DND-41 (cell line): ENCODE measurements at regions not wholly inside any gene's neighbourhood (a gene's known extent, or its start where the extent isn't known, plus 50 kb on each side); places are given as distances from the start of the nearest gene placed in this dataset.
"Not testable (repeated sequence)": the region's sequence is repeated elsewhere in the genome, so short reads cannot be mapped to it uniquely, and the experiment has no call there.

ENCODE experiments used
- ATAC-seq: fragments of 200-7000 bp; cut with Tn5 transposase; 3 replicates; pipeline ENCODE4 v1.9.1; 2021; ENCODE audit warnings: low read depth; ENCODE audit not compliant: insufficient read depth
- DNase-seq: peaks from one replicate; pipeline ENCODE4 v3.0.0-alpha.2; 2020
- H2AFZ ChIP-seq: 2 replicates; pipeline ENCODE4 v1.6.0; 2012; ENCODE audit warnings: low read depth, low read length
- H3K27ac ChIP-seq: 2 replicates; pipeline ENCODE4 v1.5.1; 2012; ENCODE audit warnings: low read length, inconsistent platforms
- H3K27me3 ChIP-seq: fragments of 200-600 bp; sonication (generic); 2 replicates; pipeline ENCODE4 v1.6.0; 2012; ENCODE audit warnings: low read length, mild to moderate bottlenecking, inconsistent platforms; ENCODE audit not compliant: insufficient read depth, poor library complexity
- H3K36me3 ChIP-seq: 2 replicates; pipeline ENCODE4 v1.5.1; 2012; ENCODE audit warnings: low read length, inconsistent platforms; ENCODE audit not compliant: insufficient read depth
- H3K4me1 ChIP-seq: 2 replicates; pipeline ENCODE4 v1.5.1; 2012; ENCODE audit warnings: mild to moderate bottlenecking, low read length; ENCODE audit not compliant: insufficient read depth
- H3K4me2 ChIP-seq: 2 replicates; pipeline ENCODE4 v1.6.0; 2012; ENCODE audit warnings: mild to moderate bottlenecking, moderate library complexity, low read length, inconsistent platforms; ENCODE audit not compliant: insufficient read depth
- H3K4me3 ChIP-seq, 2 experiments: fragments of 200-600 bp in 1 of 2; shearing (Covaris generic) in 1 of 2; 2 replicates each; pipeline ENCODE4 v1.5.1; 2012 to 2016; ENCODE audit warnings: inconsistent platforms in 2 of 2, low read length in 2 of 2, mild to moderate bottlenecking in 2 of 2, low read depth in 1 of 2, moderate library complexity in 1 of 2
- H3K79me2 ChIP-seq: 2 replicates; pipeline ENCODE4 v1.6.0; 2012; ENCODE audit warnings: low read length, inconsistent platforms; ENCODE audit not compliant: insufficient read depth
- H3K9ac ChIP-seq: 2 replicates; pipeline ENCODE4 v1.6.0; 2012; ENCODE audit warnings: low read depth, mild to moderate bottlenecking, inconsistent platforms, low read length, moderate library complexity
- H3K9me3 ChIP-seq: 2 replicates; pipeline ENCODE4 v1.5.1; 2012; ENCODE audit warnings: low read length, moderate library complexity, mild to moderate bottlenecking, inconsistent platforms; ENCODE audit not compliant: insufficient read depth, severe bottlenecking
- H4K20me1 ChIP-seq: 2 replicates; pipeline ENCODE4 v1.6.0; 2012; ENCODE audit warnings: low read length; ENCODE audit not compliant: insufficient read depth
- EZH2 ChIP-seq: IDR thresholded peaks from 3 replicates; pipeline ENCODE4 v1.6.1; 2012; ENCODE audit warnings: borderline replicate concordance, low read depth, mild to moderate bottlenecking, moderate library complexity, low read length, inconsistent platforms; ENCODE audit not compliant: severe bottlenecking
- TF ChIP-seq, protein P1 (sequence below): IDR thresholded peaks from 2 replicates; pipeline ENCODE4 v1.5.1; 2012; ENCODE audit warnings: borderline replicate concordance, low read length, moderate library complexity, mild to moderate bottlenecking; ENCODE audit not compliant: poor library complexity, severe bottlenecking; ENCODE audit errors: extremely low read depth

DNA sequence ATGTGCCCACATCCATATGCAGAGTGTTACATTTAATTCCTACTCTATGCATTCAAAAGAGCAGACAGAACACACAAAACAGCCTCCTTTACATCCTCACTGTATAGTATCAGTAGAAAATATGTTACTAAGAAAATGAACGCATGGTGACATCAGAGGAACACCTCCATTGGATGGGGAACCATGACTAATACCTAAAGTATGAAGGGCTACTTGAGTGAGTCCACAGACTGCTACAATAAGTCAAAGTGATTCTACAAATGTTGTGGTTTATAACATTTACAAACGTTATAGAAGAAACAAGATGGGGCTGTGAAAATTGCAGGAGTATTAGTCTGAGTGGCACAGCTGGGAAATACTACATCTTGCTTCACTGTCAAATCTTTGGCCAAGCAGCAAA is 1830.9 kb upstream of the PIK3C3 start:
- H3K9ac ChIP-seq: no peak overlapping the region
- H3K9me3 ChIP-seq: no peaks in the 10 kb centered on the region

DNA sequence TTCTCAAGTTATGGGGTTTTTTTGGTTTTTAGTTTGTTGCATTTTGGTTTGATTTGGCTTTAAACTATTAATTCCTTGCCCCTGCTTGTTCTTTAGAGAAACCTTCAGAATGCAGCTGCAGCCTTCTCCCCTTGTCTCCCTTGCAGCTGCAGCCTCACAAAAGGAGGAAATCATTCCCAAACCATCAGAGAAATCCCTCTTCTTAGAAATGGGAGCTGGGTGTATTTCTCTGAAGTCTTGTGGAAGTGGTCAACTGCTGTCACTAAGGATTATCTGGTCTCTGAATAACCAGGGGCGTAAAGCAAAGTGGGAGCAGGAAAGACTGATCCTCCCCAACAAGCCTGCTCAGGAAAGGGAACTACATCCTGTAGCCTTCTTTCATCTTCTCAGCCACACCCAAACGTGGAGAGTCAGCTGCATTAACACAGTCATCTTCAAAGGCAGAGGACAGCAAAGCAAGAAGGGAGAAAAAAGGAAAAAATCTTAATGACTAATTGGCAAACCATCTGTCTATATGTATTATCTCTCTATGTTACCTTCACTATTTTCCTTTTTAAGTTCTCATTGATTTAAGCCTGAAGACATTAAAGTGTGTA is 1834.1 kb upstream of the PIK3C3 start:
- Histone ChIP-seq H3K9ac (no peak overlapping the region), H3K4me3 (no peak overlapping the region), H2AFZ (no peak overlapping the region), H3K79me2 (no peaks in the 10 kb centered on the region), H3K27me3 (no peaks in the 10 kb centered on the region), H3K27ac (no peak overlapping the region), H3K4me2 (no peak overlapping the region), H3K4me1 (no peaks in the 10 kb centered on the region), H3K9me3 (no peaks in the 10 kb centered on the region), H3K36me3 (no peaks in the 10 kb centered on the region), H4K20me1 (no peaks in the 10 kb centered on the region)
- no peak for ATAC-seq
- TF ChIP-seq EZH2: no peak
- TF ChIP-seq, protein P1, sequence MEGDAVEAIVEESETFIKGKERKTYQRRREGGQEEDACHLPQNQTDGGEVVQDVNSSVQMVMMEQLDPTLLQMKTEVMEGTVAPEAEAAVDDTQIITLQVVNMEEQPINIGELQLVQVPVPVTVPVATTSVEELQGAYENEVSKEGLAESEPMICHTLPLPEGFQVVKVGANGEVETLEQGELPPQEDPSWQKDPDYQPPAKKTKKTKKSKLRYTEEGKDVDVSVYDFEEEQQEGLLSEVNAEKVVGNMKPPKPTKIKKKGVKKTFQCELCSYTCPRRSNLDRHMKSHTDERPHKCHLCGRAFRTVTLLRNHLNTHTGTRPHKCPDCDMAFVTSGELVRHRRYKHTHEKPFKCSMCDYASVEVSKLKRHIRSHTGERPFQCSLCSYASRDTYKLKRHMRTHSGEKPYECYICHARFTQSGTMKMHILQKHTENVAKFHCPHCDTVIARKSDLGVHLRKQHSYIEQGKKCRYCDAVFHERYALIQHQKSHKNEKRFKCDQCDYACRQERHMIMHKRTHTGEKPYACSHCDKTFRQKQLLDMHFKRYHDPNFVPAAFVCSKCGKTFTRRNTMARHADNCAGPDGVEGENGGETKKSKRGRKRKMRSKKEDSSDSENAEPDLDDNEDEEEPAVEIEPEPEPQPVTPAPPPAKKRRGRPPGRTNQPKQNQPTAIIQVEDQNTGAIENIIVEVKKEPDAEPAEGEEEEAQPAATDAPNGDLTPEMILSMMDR: no peak
- DNase-seq: no peak

More for the DNA sequence above, 1830.9 kb upstream of the PIK3C3 start:
- H3K36me3 ChIP-seq: no peaks in the 10 kb centered on the region
- H3K79me2 ChIP-seq: no peaks in the 10 kb centered on the region
- no peak for DNase-seq
- no peak overlapping the region for H3K4me3 ChIP-seq
- H3K4me1 ChIP-seq: no peaks in the 10 kb centered on the region
- no peaks in the 10 kb centered on the region for H4K20me1 ChIP-seq
- ATAC-seq: no peak
- no peak overlapping the region for H3K4me2 ChIP-seq
- no peak overlapping the region for H2AFZ ChIP-seq
- no peak overlapping the region for H3K27ac ChIP-seq
- TF ChIP-seq, protein P1: no peak
- no peak for TF ChIP-seq EZH2
- H3K27me3 ChIP-seq: no peaks in the 10 kb centered on the region

DNA sequence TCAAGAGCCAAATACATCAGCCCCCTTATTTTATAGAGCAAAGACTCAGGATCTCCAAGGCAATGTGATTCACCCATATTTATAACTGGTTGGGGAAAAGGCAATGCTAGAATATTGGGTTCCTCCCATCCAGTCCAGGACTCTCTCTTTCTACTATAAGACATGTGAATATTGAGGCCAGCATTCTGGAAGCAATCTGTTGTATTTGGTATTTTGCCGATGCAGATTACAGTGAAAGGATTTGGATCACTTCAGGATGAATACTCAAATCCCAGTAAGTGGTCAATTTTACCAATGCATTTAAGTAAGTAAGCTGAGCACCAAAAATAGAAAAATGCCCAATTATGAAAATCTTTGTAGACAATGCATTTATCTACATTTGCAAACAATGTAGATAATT is 1834.7 kb upstream of the PIK3C3 start:
- Histone ChIP-seq H3K79me2 (no peaks in the 10 kb centered on the region), H3K4me3 (no peak overlapping the region), H3K27ac (no peak overlapping the region), H3K36me3 (no peaks in the 10 kb centered on the region), H3K4me1 (no peaks in the 10 kb centered on the region), H3K4me2 (no peak overlapping the region), H4K20me1 (no peaks in the 10 kb centered on the region), H3K9ac (no peak overlapping the region), H3K27me3 (no peaks in the 10 kb centered on the region), H3K9me3 (no peaks in the 10 kb centered on the region), H2AFZ (no peak overlapping the region)
- no peak for DNase-seq
- ATAC-seq: no peak
- no peak for TF ChIP-seq EZH2
- TF ChIP-seq, protein P1: no peak

DNA sequence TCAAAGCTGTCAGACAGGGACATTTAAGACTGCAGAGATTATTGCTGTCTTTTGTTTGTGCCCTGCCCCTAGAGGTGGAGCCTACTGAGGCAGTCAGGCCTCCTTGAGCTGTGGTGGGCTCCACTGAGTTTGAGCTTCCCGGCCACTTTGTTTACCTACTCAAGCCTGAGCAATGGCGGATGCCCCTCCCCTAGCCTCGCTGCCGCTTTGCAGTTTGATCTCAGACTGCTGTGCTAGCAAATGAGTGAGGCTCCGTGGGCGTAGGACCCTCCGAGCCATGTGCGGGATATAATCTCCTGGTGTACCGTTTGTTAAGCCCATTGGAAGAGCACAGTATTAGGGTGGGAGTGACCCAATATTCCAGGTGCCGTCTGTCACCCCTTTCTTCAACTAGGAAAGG is 1835.5 kb upstream of the PIK3C3 start:
- H3K9me3 ChIP-seq, H3K4me1 ChIP-seq, DNase-seq, H3K27me3 ChIP-seq, H3K36me3 ChIP-seq, H3K9ac ChIP-seq, H4K20me1 ChIP-seq, ATAC-seq, H2AFZ ChIP-seq, H3K4me2 ChIP-seq, H3K79me2 ChIP-seq, H3K4me3 ChIP-seq, H3K27ac ChIP-seq: not testable (repeated sequence)
